Fibroblast of gingiva (primary cell): ENCODE measurements at regions not wholly inside any gene's neighbourhood (a gene's known extent, or its start where the extent isn't known, plus 50 kb on each side); places are given as distances from the start of the nearest gene placed in this dataset.
"Not testable (repeated sequence)": the region's sequence is repeated elsewhere in the genome, so short reads cannot be mapped to it uniquely, and the experiment has no call there.

Source experiments
- DNase-seq: peaks from one replicate; pipeline ENCODE4 v3.0.0-alpha.2; 2011; ENCODE audit warnings: low read depth

- DNase-seq, result not testable (repeated sequence)
These were observed 626.2 kb upstream of the CNTN5 start for GRCh38 chr11:98394500-98394899.

GRCh38 chr11:98398508-98398907, 622.2 kb upstream of the CNTN5 start:
- DNase-seq, result no peak

GRCh38 chr11:98409069-98409468, 611.7 kb upstream of the CNTN5 start:
- DNase-seq, result no peak

GRCh38 chr11:98411777-98412176, 609.0 kb upstream of the CNTN5 start:
- DNase-seq, result no peak

- no peak for DNase-seq
These were observed 603.4 kb upstream of the CNTN5 start for GRCh38 chr11:98417256-98417755.

- DNase-seq, result no peak
These were observed 596.8 kb upstream of the CNTN5 start for GRCh38 chr11:98423933-98424332.

- DNase-seq, result not testable (repeated sequence)
These were observed 596.0 kb upstream of the CNTN5 start for GRCh38 chr11:98424773-98425172.

- no peak for DNase-seq
These were observed 589.0 kb upstream of the CNTN5 start for GRCh38 chr11:98431463-98432359.

- no peak for DNase-seq
These were observed 586.5 kb upstream of the CNTN5 start for GRCh38 chr11:98434296-98434695.

GRCh38 chr11:98453378-98453777, 567.4 kb upstream of the CNTN5 start:
- DNase-seq, result no peak

GRCh38 chr11:98455500-98456307, 565.0 kb upstream of the CNTN5 start:
- no peak for DNase-seq

- no peak for DNase-seq
These were observed 564.5 kb upstream of the CNTN5 start for GRCh38 chr11:98456308-98456680.

GRCh38 chr11:98495016-98495415, 525.7 kb upstream of the CNTN5 start:
- no peak for DNase-seq

GRCh38 chr11:98495601-98496000, 525.1 kb upstream of the CNTN5 start:
- DNase-seq, result no peak

GRCh38 chr11:98507208-98507607, 513.5 kb upstream of the CNTN5 start:
- DNase-seq, result no peak

GRCh38 chr11:98512938-98513337, 507.8 kb upstream of the CNTN5 start:
- no peak for DNase-seq

- no peak for DNase-seq
These were observed 489.2 kb upstream of the CNTN5 start for GRCh38 chr11:98531576-98531975.

GRCh38 chr11:98536023-98536422, 484.7 kb upstream of the CNTN5 start:
- no peak for DNase-seq

- DNase-seq, result not testable (repeated sequence)
These were observed 482.4 kb upstream of the CNTN5 start for GRCh38 chr11:98538358-98538757.

GRCh38 chr11:98545544-98546175, 475.1 kb upstream of the CNTN5 start:
- DNase-seq, result no peak

GRCh38 chr11:98549571-98549970, 471.2 kb upstream of the CNTN5 start:
- DNase-seq, result no peak

- no peak for DNase-seq
These were observed 460.8 kb upstream of the CNTN5 start for GRCh38 chr11:98559961-98560360.
